HepG2 (cell line): ENCODE measurements at regions not wholly inside any gene's neighbourhood (a gene's known extent, or its start where the extent isn't known, plus 50 kb on each side); places are given as distances from the start of the nearest gene placed in this dataset.

Experiments
- ATAC-seq: fragments of 200-7000 bp; cut with Tn5 transposase; 3 replicates; pipeline ENCODE4 v1.9.1; 2020; ENCODE audit warnings: mild to moderate bottlenecking, moderate library complexity
- BruUV-seq: library from RNA; stranded (reverse); fragments of 400-500 nt; replicated peaks from 2 replicates; lab custom pipeline; 2021; lab: Mats Ljungman, UMichigan
- CTCF ChIA-PET: fragments of 300-600 bp; formaldehyde crosslinking; extraction: SDS; loops from one replicate; lab custom pipeline; 2021; ENCODE audit warnings: low total read pairs, inconsistent platforms, low intra/inter-chr PET ratio; lab: Yijun Ruan, JAX
- POLR2A ChIA-PET: fragments of 350-600 bp; sonication (Branson Sonifier 250); formaldehyde crosslinking; loops from one replicate; lab custom pipeline; 2020; ENCODE audit warnings: antibody characterized with exemption, inconsistent platforms; lab: Yijun Ruan, JAX
- DNase-seq: peaks from one replicate; pipeline ENCODE4 v3.0.0-alpha.2; 2015; ENCODE audit warnings: low spot score
- FAIRE-seq: peaks from 3 replicates; lab custom pipeline; 2011; peaks lifted over from hg19 to GRCh38; lab: Jason Lieb, UNC
- H2AFZ ChIP-seq: one replicate; pipeline ENCODE4 v1.6.1; 2011; ENCODE audit warnings: low read length, inconsistent platforms
- H3K27ac ChIP-seq: fragments of 300-600 bp; 3 replicates; pipeline ENCODE4 v1.8.0; 2011; ENCODE audit warnings: mixed run types, mild to moderate bottlenecking, mixed read lengths, low read length, inconsistent platforms; ENCODE audit not compliant: insufficient read depth; ENCODE audit errors: extremely low read length
- H3K27me3 ChIP-seq, 2 experiments: fragments of 200-600 bp in 1 of 2; 2 replicates in 1 of 2; 3 replicates in 1 of 2; pipeline versions ENCODE4 v1.6.0 to v1.8.0; 2011; ENCODE audit warnings: low read length in 2 of 2, mild to moderate bottlenecking in 2 of 2, moderate library complexity in 2 of 2, inconsistent platforms in 1 of 2; ENCODE audit not compliant: insufficient read depth in 2 of 2, control insufficient read depth in 1 of 2
- H3K36me3 ChIP-seq, 2 experiments: fragments of 200-600 bp in 1 of 2; replicated peaks in 1 of 2; 2 replicates in 1 of 2; 3 replicates in 1 of 2; pipeline versions ENCODE4 v1.5.1 to v1.8.0; 2011; ENCODE audit warnings: low read length in 2 of 2, inconsistent platforms in 1 of 2; ENCODE audit not compliant: insufficient read depth in 2 of 2, control insufficient read depth in 1 of 2
- H3K4me1 ChIP-seq: 2 replicates; pipeline ENCODE4 v1.5.1; 2012; ENCODE audit warnings: low read length, inconsistent platforms; ENCODE audit not compliant: insufficient read depth
- H3K4me2 ChIP-seq: 2 replicates; pipeline ENCODE4 v1.6.0; 2011; ENCODE audit warnings: low read depth, low read length, inconsistent platforms
- H3K4me3 ChIP-seq, 3 experiments: fragments of 200-600 bp in 1 of 3; sonication (generic), shearing (Covaris generic) in 1 of 3; replicated peaks in 1 of 3; 2 replicates each; pipeline ENCODE4 v1.5.1; 2011 to 2016; ENCODE audit warnings: low read length in 3 of 3, inconsistent platforms in 2 of 3, low read depth in 2 of 3, mild to moderate bottlenecking in 2 of 3, control low read depth in 1 of 3, mixed read lengths in 1 of 3; ENCODE audit not compliant: insufficient read depth in 1 of 3
- H3K79me2 ChIP-seq: one replicate; pipeline ENCODE4 v1.6.1; 2011; ENCODE audit warnings: low read length, inconsistent platforms; ENCODE audit not compliant: insufficient read depth
- H3K9ac ChIP-seq: 2 replicates; pipeline ENCODE4 v1.6.0; 2011; ENCODE audit warnings: mild to moderate bottlenecking, low read depth, low read length, inconsistent platforms; ENCODE audit not compliant: insufficient read depth
- H3K9me3 ChIP-seq: 2 replicates; pipeline ENCODE4 v1.5.1; 2012; ENCODE audit warnings: mild to moderate bottlenecking, low read length
- H4K20me1 ChIP-seq: 2 replicates; pipeline ENCODE4 v1.6.0; 2011; ENCODE audit warnings: inconsistent platforms, mild to moderate bottlenecking, low read length, moderate library complexity; ENCODE audit not compliant: insufficient read depth
- CHD4 ChIP-seq: fragments of 200-600 bp; sonication (generic); IDR thresholded peaks from 2 replicates; pipeline ENCODE4 v1.7.0; 2017; ENCODE audit warnings: mild to moderate bottlenecking, low read length, borderline replicate concordance
- HMG20A ChIP-seq: IDR thresholded peaks from 2 replicates; pipeline ENCODE4 v1.6.1; 2016; ENCODE audit warnings: borderline replicate concordance
- KLF16 ChIP-seq, 2 experiments: sonication (generic) in 1 of 2; formaldehyde crosslinking in 1 of 2; IDR thresholded peaks; 2 replicates each; pipeline versions ENCODE4 v1.6.1 to v1.8.0; 2016 to 2023; ENCODE audit warnings: missing genetic modification reagents in 2 of 2, missing compliant biosample characterization in 1 of 2
- MAFF ChIP-seq: IDR thresholded peaks from 2 replicates; pipeline ENCODE4 v1.6.1; 2011; ENCODE audit warnings: low read depth, low read length, improper control_type of control experiment
- SRSF9 ChIP-seq: fragments of 200-400 bp; formaldehyde crosslinking; IDR thresholded peaks from 2 replicates; pipeline ENCODE4 v1.6.1; 2018; ENCODE audit warnings: borderline replicate concordance, mild to moderate bottlenecking, low read depth, low read length; ENCODE audit not compliant: insufficient read depth, poor library complexity, severe bottlenecking
- TRIM24 ChIP-seq: sonication (generic); formaldehyde crosslinking; IDR thresholded peaks from 2 replicates; pipeline ENCODE4 v1.8.0; 2022; ENCODE audit warnings: mild to moderate bottlenecking, missing genetic modification reagents
- ZNF331 ChIP-seq: sonication (generic); formaldehyde crosslinking; IDR thresholded peaks from 2 replicates; pipeline ENCODE4 v1.4.0; 2020; ENCODE audit warnings: missing genetic modification reagents
- ZNF543 ChIP-seq: sonication (generic); formaldehyde crosslinking; IDR thresholded peaks from 2 replicates; pipeline ENCODE4 v1.4.0; 2020; ENCODE audit warnings: mild to moderate bottlenecking, missing genetic modification reagents
- ZNF605 ChIP-seq: sonication (generic); formaldehyde crosslinking; IDR thresholded peaks from 2 replicates; pipeline ENCODE4 v1.8.0; 2022; ENCODE audit warnings: mild to moderate bottlenecking, missing genetic modification reagents
- ZNF792 ChIP-seq: IDR thresholded peaks from 2 replicates; pipeline ENCODE4 v1.6.1; 2016
- ZNF883 ChIP-seq: sonication (generic); formaldehyde crosslinking; IDR thresholded peaks from 2 replicates; pipeline ENCODE4 v1.5.1; 2020; ENCODE audit warnings: mild to moderate bottlenecking, missing genetic modification reagents; ENCODE audit errors: not compliant biosample characterization
- WGBS: methylation state at CpG from one replicate; pipeline ENCODE4 v1.1.6; 2017; ENCODE audit warnings: low lambda C conversion rate; 5-methylcytosine and 5-hydroxymethylcytosine counted together
- in situ Hi-C: cut with HindIII; loops from 2 replicates; pipeline ENCODE4 v1.10.0; 2017; ENCODE audit warnings: low pct_unique_long_range_greater_than_20kb; ENCODE audit not compliant: extremely low pct_ligation_motif_present
- intact Hi-C: fragments of 100-400 bp; cut with micrococcal nuclease; formaldehyde crosslinking; loops from one replicate; pipeline ENCODE4 v1.10.0; 2022; ENCODE audit not compliant: unreplicated experiment
- TF ChIP-seq, protein P1 (sequence below): sonication (generic); formaldehyde crosslinking; IDR thresholded peaks from 2 replicates; pipeline ENCODE4 v1.5.0; 2020; ENCODE audit warnings: missing genetic modification reagents
- TF ChIP-seq, protein P2 (sequence below), 2 experiments: sonication (generic) in 1 of 2; formaldehyde crosslinking in 1 of 2; IDR thresholded peaks; 2 replicates each; pipeline versions ENCODE4 v1.5.1 to v1.6.1; 2011 to 2020; ENCODE audit warnings: borderline replicate concordance in 1 of 2, low read depth in 1 of 2, low read length in 1 of 2, mild to moderate bottlenecking in 1 of 2, missing genetic modification reagents in 1 of 2, moderate library complexity in 1 of 2
- TF ChIP-seq, protein P3 (sequence below): sonication (generic); formaldehyde crosslinking; IDR thresholded peaks from 2 replicates; pipeline ENCODE4 v1.5.0; 2020; ENCODE audit warnings: mild to moderate bottlenecking, missing genetic modification reagents
- TF ChIP-seq, protein P4 (sequence below): sonication (generic); formaldehyde crosslinking; IDR thresholded peaks from 2 replicates; pipeline ENCODE4 v1.4.0; 2020; ENCODE audit warnings: missing genetic modification reagents
- TF ChIP-seq, protein P5 (sequence below): sonication (generic); formaldehyde crosslinking; IDR thresholded peaks from 2 replicates; pipeline ENCODE4 v1.8.0; 2022; ENCODE audit warnings: mild to moderate bottlenecking, missing genetic modification reagents; ENCODE audit not compliant: insufficient replicate concordance

DNA sequence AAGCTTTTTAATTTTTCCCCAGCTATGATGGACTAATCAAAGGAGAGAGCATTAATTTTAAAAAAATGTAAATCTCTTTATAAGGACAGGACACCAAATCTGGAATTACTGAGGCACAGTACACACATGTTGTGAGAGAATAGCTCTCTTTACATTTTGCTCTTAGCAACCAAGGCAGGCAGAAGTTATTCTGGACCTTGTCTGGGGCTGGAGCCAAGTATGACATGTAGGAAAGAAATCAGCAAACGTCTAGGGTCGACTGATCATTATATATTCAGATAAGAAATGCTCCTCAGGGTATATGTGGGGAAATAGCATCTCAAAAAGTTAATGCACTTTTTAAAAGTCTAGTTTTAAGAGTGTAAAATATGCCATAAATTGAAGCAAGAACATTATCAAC, 1330.0 kb upstream of the CELF4 start:
- Histone ChIP-seq H3K27ac (no peak overlapping the region), H3K4me1 (no peaks in the 10 kb centered on the region), H3K36me3 (no peaks in the 10 kb centered on the region), H3K4me2 (no peak overlapping the region), H3K9ac (no peak overlapping the region), H3K4me3 (no peak overlapping the region), H3K79me2 (no peaks in the 10 kb centered on the region), H4K20me1 (no peaks in the 10 kb centered on the region), H3K27me3 (no peaks in the 10 kb centered on the region), H2AFZ (no peak overlapping the region), H3K9me3 (no peaks in the 10 kb centered on the region)
- CTCF ChIA-PET: no interaction called here
- WGBS: 2% methylated on average over 2 of the region's 2 CpGs
- intact Hi-C loops (no loop called here), in situ Hi-C loops (no loop called here)
- POLR2A ChIA-PET: no interaction called here
- BruUV-seq: no TSS peak
- FAIRE-seq (no peak), ATAC-seq (no peak), DNase-seq (no peak)
- TF ChIP-seq, protein P1, sequence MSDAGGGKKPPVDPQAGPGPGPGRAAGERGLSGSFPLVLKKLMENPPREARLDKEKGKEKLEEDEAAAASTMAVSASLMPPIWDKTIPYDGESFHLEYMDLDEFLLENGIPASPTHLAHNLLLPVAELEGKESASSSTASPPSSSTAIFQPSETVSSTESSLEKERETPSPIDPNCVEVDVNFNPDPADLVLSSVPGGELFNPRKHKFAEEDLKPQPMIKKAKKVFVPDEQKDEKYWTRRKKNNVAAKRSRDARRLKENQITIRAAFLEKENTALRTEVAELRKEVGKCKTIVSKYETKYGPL: no peak
- no peak for TF ChIP-seq KLF16 (CRISPR knock-in tag; IDR thresholded peaks at IDR 0.05)
- TF ChIP-seq ZNF543: no peak
- no peak for TF ChIP-seq ZNF331 (CRISPR knock-in tag)
- TF ChIP-seq, protein P2, sequence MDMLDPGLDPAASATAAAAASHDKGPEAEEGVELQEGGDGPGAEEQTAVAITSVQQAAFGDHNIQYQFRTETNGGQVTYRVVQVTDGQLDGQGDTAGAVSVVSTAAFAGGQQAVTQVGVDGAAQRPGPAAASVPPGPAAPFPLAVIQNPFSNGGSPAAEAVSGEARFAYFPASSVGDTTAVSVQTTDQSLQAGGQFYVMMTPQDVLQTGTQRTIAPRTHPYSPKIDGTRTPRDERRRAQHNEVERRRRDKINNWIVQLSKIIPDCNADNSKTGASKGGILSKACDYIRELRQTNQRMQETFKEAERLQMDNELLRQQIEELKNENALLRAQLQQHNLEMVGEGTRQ (IDR thresholded peaks at IDR 0.05; ENCODE audit: low read depth, low read length): no peak
- TF ChIP-seq, protein P2 (CRISPR knock-in tag; IDR thresholded peaks at IDR 0.05; ENCODE audit: borderline replicate concordance): no peak
- TF ChIP-seq MAFF: no peak
- TF ChIP-seq, protein P3, sequence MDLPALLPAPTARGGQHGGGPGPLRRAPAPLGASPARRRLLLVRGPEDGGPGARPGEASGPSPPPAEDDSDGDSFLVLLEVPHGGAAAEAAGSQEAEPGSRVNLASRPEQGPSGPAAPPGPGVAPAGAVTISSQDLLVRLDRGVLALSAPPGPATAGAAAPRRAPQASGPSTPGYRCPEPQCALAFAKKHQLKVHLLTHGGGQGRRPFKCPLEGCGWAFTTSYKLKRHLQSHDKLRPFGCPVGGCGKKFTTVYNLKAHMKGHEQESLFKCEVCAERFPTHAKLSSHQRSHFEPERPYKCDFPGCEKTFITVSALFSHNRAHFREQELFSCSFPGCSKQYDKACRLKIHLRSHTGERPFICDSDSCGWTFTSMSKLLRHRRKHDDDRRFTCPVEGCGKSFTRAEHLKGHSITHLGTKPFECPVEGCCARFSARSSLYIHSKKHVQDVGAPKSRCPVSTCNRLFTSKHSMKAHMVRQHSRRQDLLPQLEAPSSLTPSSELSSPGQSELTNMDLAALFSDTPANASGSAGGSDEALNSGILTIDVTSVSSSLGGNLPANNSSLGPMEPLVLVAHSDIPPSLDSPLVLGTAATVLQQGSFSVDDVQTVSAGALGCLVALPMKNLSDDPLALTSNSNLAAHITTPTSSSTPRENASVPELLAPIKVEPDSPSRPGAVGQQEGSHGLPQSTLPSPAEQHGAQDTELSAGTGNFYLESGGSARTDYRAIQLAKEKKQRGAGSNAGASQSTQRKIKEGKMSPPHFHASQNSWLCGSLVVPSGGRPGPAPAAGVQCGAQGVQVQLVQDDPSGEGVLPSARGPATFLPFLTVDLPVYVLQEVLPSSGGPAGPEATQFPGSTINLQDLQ (CRISPR knock-in tag): no peak
- TF ChIP-seq, protein P4, sequence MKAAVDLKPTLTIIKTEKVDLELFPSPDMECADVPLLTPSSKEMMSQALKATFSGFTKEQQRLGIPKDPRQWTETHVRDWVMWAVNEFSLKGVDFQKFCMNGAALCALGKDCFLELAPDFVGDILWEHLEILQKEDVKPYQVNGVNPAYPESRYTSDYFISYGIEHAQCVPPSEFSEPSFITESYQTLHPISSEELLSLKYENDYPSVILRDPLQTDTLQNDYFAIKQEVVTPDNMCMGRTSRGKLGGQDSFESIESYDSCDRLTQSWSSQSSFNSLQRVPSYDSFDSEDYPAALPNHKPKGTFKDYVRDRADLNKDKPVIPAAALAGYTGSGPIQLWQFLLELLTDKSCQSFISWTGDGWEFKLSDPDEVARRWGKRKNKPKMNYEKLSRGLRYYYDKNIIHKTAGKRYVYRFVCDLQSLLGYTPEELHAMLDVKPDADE: no peak
- no peak for TF ChIP-seq CHD4
- TF ChIP-seq, protein P5, sequence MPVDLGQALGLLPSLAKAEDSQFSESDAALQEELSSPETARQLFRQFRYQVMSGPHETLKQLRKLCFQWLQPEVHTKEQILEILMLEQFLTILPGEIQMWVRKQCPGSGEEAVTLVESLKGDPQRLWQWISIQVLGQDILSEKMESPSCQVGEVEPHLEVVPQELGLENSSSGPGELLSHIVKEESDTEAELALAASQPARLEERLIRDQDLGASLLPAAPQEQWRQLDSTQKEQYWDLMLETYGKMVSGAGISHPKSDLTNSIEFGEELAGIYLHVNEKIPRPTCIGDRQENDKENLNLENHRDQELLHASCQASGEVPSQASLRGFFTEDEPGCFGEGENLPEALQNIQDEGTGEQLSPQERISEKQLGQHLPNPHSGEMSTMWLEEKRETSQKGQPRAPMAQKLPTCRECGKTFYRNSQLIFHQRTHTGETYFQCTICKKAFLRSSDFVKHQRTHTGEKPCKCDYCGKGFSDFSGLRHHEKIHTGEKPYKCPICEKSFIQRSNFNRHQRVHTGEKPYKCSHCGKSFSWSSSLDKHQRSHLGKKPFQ (CRISPR knock-in tag): no peak
- no peak for TF ChIP-seq ZNF792
- TF ChIP-seq ZNF605 (CRISPR knock-in tag): no peak
- no peak for TF ChIP-seq SRSF9
- no peak for TF ChIP-seq HMG20A (CRISPR knock-in tag)
- TF ChIP-seq ZNF883 (CRISPR knock-in tag): no peak
- no peak for TF ChIP-seq TRIM24 (CRISPR knock-in tag)
